ENCODE measurements at regions not wholly inside any gene's neighbourhood (a gene's known extent, or its start where the extent isn't known, plus 50 kb on each side); places are given as distances from the start of the nearest gene placed in this dataset.

- TF ChIP-seq CTCF (IDR thresholded peaks at IDR 0.05): no peak
- Histone ChIP-seq H3K27ac (no peak overlapping the region), H3K4me3 (no peak overlapping the region), H3K9me3 (no peaks in the 10 kb centered on the region), H3K27me3 (ENCODE audit: insufficient read depth in 3 of 3, low read length in 2 of 3) (peaks cover 0 to 30% (median 5%) of the 10 kb centered on the region in 3 donors), H3K4me1 (no peaks in the 10 kb centered on the region), H3K36me3 (ENCODE audit: insufficient read depth in 1 of 2, low read depth in 1 of 2) (no peaks in the 10 kb centered on the region)
- intact Hi-C loops (cut with DNase I): no loop called here
- no peak for ATAC-seq
- 68 to 76% (median 69%) methylated on average over 3 of the region's 3 CpGs for WGBS, 3 donors
- DNase-seq: no peak
Observed at GRCh38 chr3:44061268-44061667, 180.4 kb upstream of the TOPAZ1 start.

DNA sequence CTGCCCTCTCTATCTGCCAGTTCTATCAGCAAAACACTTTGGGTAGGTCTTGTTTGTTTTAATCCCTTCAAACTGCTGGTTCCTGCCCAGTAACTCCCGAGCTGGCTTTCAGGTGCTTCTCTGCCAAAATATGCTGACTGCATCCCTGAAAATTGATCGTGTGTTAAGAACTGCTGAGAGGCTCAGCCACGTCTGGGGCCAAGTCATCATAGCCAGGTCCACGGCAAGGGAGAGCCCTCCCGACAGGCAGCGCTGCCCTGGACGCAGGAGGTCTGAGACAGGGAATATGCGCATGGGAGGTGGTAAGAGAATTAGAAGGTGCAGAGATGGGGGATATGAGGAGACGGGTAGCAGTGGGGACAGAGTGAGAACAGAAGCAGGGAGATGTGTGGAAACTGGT, 179.7 kb upstream of the TOPAZ1 start:
- H3K4me3 ChIP-seq: no peak overlapping the region
- peaks cover 0 to 30% (median 5%) of the 10 kb centered on the region in 3 donors for H3K27me3 ChIP-seq (ENCODE audit: insufficient read depth in 3 of 3, low read length in 2 of 3)
- intact Hi-C loops (cut with DNase I): no loop called here
- no peak for ATAC-seq
- no peaks in the 10 kb centered on the region for H3K9me3 ChIP-seq
- DNase-seq: no peak
- 30 to 35% (median 32%) methylated on average over 9 of the region's 9 CpGs for WGBS, 3 donors
- H3K36me3 ChIP-seq (ENCODE audit: insufficient read depth in 1 of 2, low read depth in 1 of 2): no peaks in the 10 kb centered on the region
- TF ChIP-seq CTCF (IDR thresholded peaks at IDR 0.05): no peak
- no peaks in the 10 kb centered on the region for H3K4me1 ChIP-seq
- no peak overlapping the region for H3K27ac ChIP-seq

DNA sequence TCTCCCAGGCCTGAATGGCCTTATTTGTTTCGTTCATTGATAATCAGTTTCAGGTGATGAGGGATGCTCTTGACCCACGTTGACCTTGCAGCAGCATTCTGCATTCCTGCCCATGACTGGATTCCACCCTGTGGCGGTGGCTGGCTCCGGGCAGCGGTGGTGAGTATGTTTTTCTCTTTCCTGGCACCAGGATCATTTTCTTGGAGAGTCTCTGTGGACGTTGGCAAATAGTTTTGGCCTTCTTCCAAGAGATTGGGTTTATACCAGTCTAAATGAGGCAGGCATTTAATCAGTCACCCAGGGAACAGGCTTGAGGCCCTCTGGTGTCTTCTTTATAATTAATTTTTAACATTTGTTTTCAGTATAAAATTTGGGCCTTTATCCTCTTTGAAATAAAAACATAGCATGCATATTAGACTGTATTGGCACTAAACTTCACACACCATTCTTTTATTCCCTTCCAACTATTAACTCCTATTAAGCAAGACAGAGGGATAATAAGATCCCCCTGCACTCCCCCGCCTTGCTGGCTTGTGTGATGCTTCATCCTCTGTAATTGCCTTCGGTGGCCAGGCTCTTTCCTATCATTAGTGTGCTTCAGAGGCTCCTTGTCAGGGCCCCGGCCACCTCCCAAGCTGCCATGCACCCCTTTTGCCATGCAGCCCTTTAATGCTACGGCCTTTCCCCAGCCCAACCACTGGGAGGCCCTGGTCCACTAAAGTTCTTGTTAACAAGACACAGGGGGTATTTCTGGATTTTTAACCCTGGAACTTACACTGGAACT, 176.2 kb upstream of the TOPAZ1 start:
- Histone ChIP-seq H3K27ac (no peak overlapping the region), H3K36me3 (ENCODE audit: insufficient read depth in 1 of 2, low read depth in 1 of 2) (no peaks in the 10 kb centered on the region), H3K4me3 (no peak overlapping the region), H3K4me1 (no peaks in the 10 kb centered on the region), H3K9me3 (no peaks in the 10 kb centered on the region), H3K27me3 (ENCODE audit: insufficient read depth in 3 of 3, low read length in 2 of 3) (peaks cover 0 to 12% (median 5%) of the 10 kb centered on the region in 3 donors)
- no peak for ATAC-seq
- no peak for DNase-seq
- no peak for TF ChIP-seq CTCF (IDR thresholded peaks at IDR 0.05)
- intact Hi-C loops (cut with DNase I): no loop called here
- 41 to 46% (median 44%) methylated on average over 10 of the region's 10 CpGs for whole genome bisulfite sequencing, 3 donors

DNA sequence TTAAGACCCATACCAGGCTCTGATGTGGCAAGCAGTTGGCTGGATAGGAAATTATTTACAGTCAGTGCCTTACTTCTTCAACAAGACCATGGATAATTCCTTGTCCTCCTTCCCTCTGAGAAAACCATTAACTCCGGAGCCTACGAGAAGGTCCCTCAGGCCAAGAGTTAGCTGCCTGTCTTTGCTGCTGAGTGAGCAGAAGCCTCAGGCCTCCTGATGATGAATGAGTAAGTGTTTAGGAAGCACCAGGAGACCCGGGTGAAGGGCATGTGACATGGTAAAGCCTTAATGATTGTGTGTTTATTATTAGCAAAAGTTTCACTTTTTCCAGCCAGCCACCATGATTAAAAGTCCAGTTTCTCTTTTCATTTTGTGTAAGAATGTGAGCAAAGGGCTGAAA, 174.9 kb upstream of the TOPAZ1 start:
- no peaks in the 10 kb centered on the region for H3K4me1 ChIP-seq
- H3K27me3 ChIP-seq (ENCODE audit: insufficient read depth in 3 of 3, low read length in 2 of 3): peaks cover 0 to 9% (median 5%) of the 10 kb centered on the region in 3 donors
- H3K9me3 ChIP-seq: no peaks in the 10 kb centered on the region
- H3K4me3 ChIP-seq: no peak overlapping the region
- no peaks in the 10 kb centered on the region for H3K36me3 ChIP-seq (ENCODE audit: insufficient read depth in 1 of 2, low read depth in 1 of 2)
- 59 to 88% (median 80%) methylated on average over 3 of the region's 3 CpGs for WGBS, 3 donors
- no peak for TF ChIP-seq CTCF (IDR thresholded peaks at IDR 0.05)
- ATAC-seq (no peak), DNase-seq (no peak)
- intact Hi-C loops (cut with DNase I): no loop called here
- no peak overlapping the region for H3K27ac ChIP-seq

GRCh38 chr3:44067431-44067830, 174.3 kb upstream of the TOPAZ1 start:
- Histone ChIP-seq H3K9me3 (no peaks in the 10 kb centered on the region), H3K27ac (no peak overlapping the region), H3K4me3 (no peak overlapping the region), H3K36me3 (ENCODE audit: insufficient read depth in 1 of 2, low read depth in 1 of 2) (no peaks in the 10 kb centered on the region), H3K27me3 (ENCODE audit: insufficient read depth in 3 of 3, low read length in 2 of 3) (peaks cover 0 to 4% (median 3%) of the 10 kb centered on the region in 3 donors), H3K4me1 (no peaks in the 10 kb centered on the region)
- no peak for TF ChIP-seq CTCF (IDR thresholded peaks at IDR 0.05)
- DNase-seq (no peak), ATAC-seq (no peak)
- intact Hi-C loops (cut with DNase I): no loop called here
- 83 to 84% (median 84%) methylated on average over 6 of the region's 6 CpGs for WGBS, 3 donors

Measured in psoas muscle (tissue), 7 donors.